K562 (cell line): ENCODE measurements at regions not wholly inside any gene's neighbourhood (a gene's known extent, or its start where the extent isn't known, plus 50 kb on each side); places are given as distances from the start of the nearest gene placed in this dataset.
A peak's percentile ranks its signal among the peaks of the same experiment; 100 is the strongest.

Experiments
- CBFB ChIP-seq: sonication (generic); formaldehyde crosslinking; IDR thresholded peaks from 2 replicates; pipeline ENCODE4 v1.4.0; 2020; ENCODE audit warnings: mild to moderate bottlenecking, missing genetic modification reagents
- CTCF ChIP-seq, 3 experiments: IDR thresholded peaks in 2 of 3; conservative IDR thresholded peaks in 1 of 3; 2 replicates each; pipeline ENCODE4 v1.5.1; 2011 to 2012; ENCODE audit warnings: low read length in 3 of 3, mild to moderate bottlenecking in 3 of 3, control low read depth in 2 of 3, improper control_type of control experiment in 1 of 3, inconsistent platforms in 1 of 3, low read depth in 1 of 3, mixed read lengths in 1 of 3, moderate library complexity in 1 of 3; ENCODE audit not compliant: insufficient read depth in 2 of 3
- CUX1 ChIP-seq: fragments of 200-800 bp; sonication (Bioruptor generic); IDR thresholded peaks from 2 replicates; pipeline ENCODE4 v1.6.1; 2016; ENCODE audit warnings: missing genetic modification characterization, missing compliant biosample characterization
- ELK3 ChIP-seq: fragments of 450-650 bp; formaldehyde crosslinking; IDR thresholded peaks from 2 replicates; pipeline ENCODE4 v1.4.0; 2020; ENCODE audit warnings: mild to moderate bottlenecking
- IRF2 ChIP-seq: sonication (generic); formaldehyde crosslinking; IDR thresholded peaks from 2 replicates; pipeline ENCODE4 v1.8.1; 2022; ENCODE audit warnings: mild to moderate bottlenecking, missing genetic modification reagents
- NFIC ChIP-seq: fragments of 450-650 bp; IDR thresholded peaks from 2 replicates; pipeline ENCODE4 v1.6.1; 2017; ENCODE audit warnings: mild to moderate bottlenecking, inconsistent platforms
- NONO ChIP-seq, 2 experiments: fragments of 200-400 bp in 1 of 2; fragments of 450-650 bp in 1 of 2; formaldehyde crosslinking in 1 of 2; IDR thresholded peaks; 2 replicates each; pipeline ENCODE4 v1.6.1; 2017; ENCODE audit warnings: low read depth in 2 of 2, mild to moderate bottlenecking in 2 of 2, moderate library complexity in 2 of 2, low read length in 1 of 2
- PML ChIP-seq: IDR thresholded peaks from 2 replicates; pipeline ENCODE4 v1.6.1; 2012; ENCODE audit warnings: low read length, inconsistent platforms
- SOX6 ChIP-seq: fragments of 450-650 bp; IDR thresholded peaks from 2 replicates; pipeline ENCODE4 v1.6.1; 2014; ENCODE audit warnings: mild to moderate bottlenecking
- SRSF1 ChIP-seq: fragments of 200-400 bp; formaldehyde crosslinking; IDR thresholded peaks from 2 replicates; pipeline ENCODE4 v1.6.1; 2017; ENCODE audit warnings: mild to moderate bottlenecking, low read depth, low read length, moderate library complexity
- TAF7 ChIP-seq: fragments of 450-650 bp; IDR thresholded peaks from 2 replicates; pipeline ENCODE4 v1.6.1; 2016; ENCODE audit warnings: missing genetic modification characterization, missing compliant biosample characterization
- TARDBP ChIP-seq: fragments of 450-650 bp; IDR thresholded peaks from 2 replicates; pipeline ENCODE4 v1.6.1; 2016
- ZFP30 ChIP-seq: fragments of 250-450 bp; sonication (Bioruptor Pico); IDR thresholded peaks from 2 replicates; pipeline ENCODE4 v1.8.0; 2022; ENCODE audit warnings: moderate library complexity, mild to moderate bottlenecking, inconsistent platforms, borderline replicate concordance
- ZNF232 ChIP-seq: sonication (generic); formaldehyde crosslinking; IDR thresholded peaks from 2 replicates; pipeline ENCODE4 v1.8.0; 2022; ENCODE audit warnings: mild to moderate bottlenecking, missing genetic modification reagents
- ZNF282 ChIP-seq: sonication (generic); formaldehyde crosslinking; IDR thresholded peaks from 2 replicates; pipeline ENCODE4 v1.8.1; 2023; ENCODE audit warnings: missing genetic modification reagents
- ZNF764 ChIP-seq: fragments of 250-450 bp; sonication (Bioruptor Pico); IDR thresholded peaks from 2 replicates; pipeline ENCODE4 v1.4.0; 2020; ENCODE audit warnings: low read depth, mild to moderate bottlenecking, moderate library complexity
- TF ChIP-seq, protein P1 (sequence below): fragments of 250-450 bp; sonication (Bioruptor Pico); IDR thresholded peaks from 2 replicates; pipeline ENCODE4 v1.5.0; 2022; ENCODE audit warnings: mild to moderate bottlenecking

DNA sequence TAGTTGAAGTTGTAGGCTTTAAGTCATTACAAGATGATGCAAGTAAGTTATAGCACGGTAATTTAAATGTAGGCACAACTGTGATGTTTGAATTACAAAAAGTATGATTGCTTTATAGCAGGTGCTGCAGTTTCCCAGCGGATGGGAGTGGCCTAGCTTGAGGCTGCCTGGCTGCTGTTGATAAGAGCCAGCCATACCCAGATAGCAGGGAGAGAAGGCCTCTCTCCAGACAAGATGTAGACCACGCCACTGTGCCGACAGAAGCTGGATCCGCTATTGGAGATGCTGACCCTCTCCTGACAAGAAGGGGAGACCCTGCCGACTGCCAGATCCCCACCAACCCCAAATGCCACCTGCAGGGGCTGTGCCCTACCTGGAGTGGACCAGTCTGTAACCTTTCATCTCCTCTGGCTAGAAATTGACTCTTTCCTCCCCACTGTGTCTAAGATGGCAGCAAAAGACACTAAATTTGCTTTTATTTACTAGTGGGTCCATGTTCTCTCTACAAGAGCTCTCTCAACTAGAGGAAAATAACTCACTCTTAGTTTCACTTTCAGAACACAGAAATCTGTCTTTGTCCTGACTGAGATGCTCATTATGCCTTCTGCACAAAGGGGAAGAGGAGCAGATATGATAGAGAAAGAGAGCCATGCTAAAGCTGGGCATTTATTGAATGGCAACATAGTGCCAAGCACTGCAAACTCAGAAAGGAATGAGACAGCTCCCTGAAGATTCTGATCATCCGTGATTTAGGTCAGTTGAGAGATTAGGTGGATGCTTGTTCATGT is 127.9 kb downstream of the URB2 start (continued):
- no peak for TF ChIP-seq CUX1 (CRISPR knock-in tag)
- TF ChIP-seq TAF7 (tag): no peak
- no peak for TF ChIP-seq ZFP30
- TF ChIP-seq ELK3 (CRISPR knock-in tag): no peak
- no peak for TF ChIP-seq CTCF (IDR thresholded peaks at IDR 0.05 in 2 of 3, conservative IDR thresholded peaks at IDR 0.05 in 1 of 3; ENCODE audit: insufficient read depth in 2 of 3, low read depth in 1 of 3, low read length in 3 of 3)
- no peak for TF ChIP-seq NONO (IDR thresholded peaks at IDR 0.05; ENCODE audit: low read depth in 2 of 2, low read length in 1 of 2)
- TF ChIP-seq NFIC: peak; percentile 81
- TF ChIP-seq ZNF764 (CRISPR knock-in tag): no peak
- TF ChIP-seq CBFB (CRISPR knock-in tag): no peak
- no peak for TF ChIP-seq IRF2 (CRISPR knock-in tag)
- TF ChIP-seq SRSF1: no peak
- TF ChIP-seq TARDBP: no peak
- TF ChIP-seq ZNF282 (CRISPR knock-in tag): no peak
- TF ChIP-seq PML: peak; percentile 91
- peak; percentile 84 for TF ChIP-seq SOX6
- TF ChIP-seq ZNF232 (CRISPR knock-in tag): no peak
- TF ChIP-seq, protein P1, sequence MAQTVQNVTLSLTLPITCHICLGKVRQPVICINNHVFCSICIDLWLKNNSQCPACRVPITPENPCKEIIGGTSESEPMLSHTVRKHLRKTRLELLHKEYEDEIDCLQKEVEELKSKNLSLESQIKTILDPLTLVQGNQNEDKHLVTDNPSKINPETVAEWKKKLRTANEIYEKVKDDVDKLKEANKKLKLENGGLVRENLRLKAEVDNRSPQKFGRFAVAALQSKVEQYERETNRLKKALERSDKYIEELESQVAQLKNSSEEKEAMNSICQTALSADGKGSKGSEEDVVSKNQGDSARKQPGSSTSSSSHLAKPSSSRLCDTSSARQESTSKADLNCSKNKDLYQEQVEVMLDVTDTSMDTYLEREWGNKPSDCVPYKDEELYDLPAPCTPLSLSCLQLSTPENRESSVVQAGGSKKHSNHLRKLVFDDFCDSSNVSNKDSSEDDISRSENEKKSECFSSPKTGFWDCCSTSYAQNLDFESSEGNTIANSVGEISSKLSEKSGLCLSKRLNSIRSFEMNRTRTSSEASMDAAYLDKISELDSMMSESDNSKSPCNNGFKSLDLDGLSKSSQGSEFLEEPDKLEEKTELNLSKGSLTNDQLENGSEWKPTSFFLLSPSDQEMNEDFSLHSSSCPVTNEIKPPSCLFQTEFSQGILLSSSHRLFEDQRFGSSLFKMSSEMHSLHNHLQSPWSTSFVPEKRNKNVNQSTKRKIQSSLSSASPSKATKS (CRISPR knock-in tag): no peak
